ENCODE measurements at regions not wholly inside any gene's neighbourhood (a gene's known extent, or its start where the extent isn't known, plus 50 kb on each side); places are given as distances from the start of the nearest gene placed in this dataset.

DNA sequence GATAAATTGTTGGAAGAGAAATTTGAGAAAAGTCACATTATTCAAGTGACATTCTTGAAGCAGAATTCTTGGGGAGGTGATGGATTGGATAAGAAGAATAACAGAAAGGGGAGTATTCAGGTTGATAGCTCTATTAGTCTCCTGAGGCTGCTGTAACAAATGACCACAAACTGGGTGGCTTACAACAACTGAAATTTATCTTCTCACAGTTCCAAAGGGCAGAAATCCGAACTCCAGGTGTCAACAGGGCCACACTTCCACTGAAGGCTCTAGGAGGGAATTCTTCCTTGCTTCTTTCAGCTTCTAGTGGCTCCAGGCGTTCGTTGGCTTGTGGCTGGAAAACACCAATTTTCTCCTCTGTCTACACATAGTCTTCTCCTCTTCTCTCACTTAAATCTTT is 99.8 kb downstream of the TES start:
- H3K4me1 ChIP-seq (ENCODE audit: control insufficient read depth, insufficient read depth, low read length) = no peaks in the 10 kb centered on the region
- TF ChIP-seq ZNF324 (tag by site-specific recombination; IDR thresholded peaks at IDR 0.05) = no peak
- H3K27ac ChIP-seq (ENCODE audit: extremely low read depth, low read depth, low read length) = no peak overlapping the region
- ChIA-PET CTCF (interaction anchor here (0.6 kb wide), 1 partner anchor 531 kb away, joined by 5 read pairs; no protein-coding TSS in a partner anchor), POLR2A (no interaction called here)
- no peaks in the 10 kb centered on the region for H3K9me3 ChIP-seq (ENCODE audit: control insufficient read depth, insufficient read depth, low read depth, low read length)
- H3K36me3 ChIP-seq (ENCODE audit: control insufficient read depth in 2 of 2, insufficient read depth in 1 of 2, low read length in 2 of 2) = no peaks in the 10 kb centered on the region
- no peak overlapping the region for H3K4me3 ChIP-seq (ENCODE audit: low read depth, low read length)

DNA sequence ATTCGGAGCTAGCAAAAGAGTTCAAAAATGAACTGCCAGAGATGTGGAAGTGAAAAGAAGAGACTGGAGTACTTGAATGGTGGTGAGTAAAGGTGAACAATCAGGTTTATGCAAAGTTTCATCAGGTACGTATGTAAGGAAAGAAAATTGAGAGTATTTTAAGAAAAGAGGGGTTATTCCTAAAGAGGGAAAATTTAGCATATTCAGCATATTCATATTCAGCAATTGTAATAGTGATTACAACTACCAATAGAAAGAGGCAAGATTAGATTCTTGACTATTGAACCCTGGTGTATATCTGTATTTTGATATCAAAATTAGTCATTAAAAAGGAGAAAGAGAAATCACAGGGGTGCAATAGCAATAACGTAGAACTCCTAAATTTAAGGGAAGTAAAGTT is 100.9 kb downstream of the TES start:
- Histone ChIP-seq H3K4me3 (ENCODE audit: low read depth, low read length) (no peak overlapping the region), H3K4me1 (ENCODE audit: control insufficient read depth, insufficient read depth, low read length) (no peaks in the 10 kb centered on the region), H3K27ac (ENCODE audit: extremely low read depth, low read depth, low read length) (no peak overlapping the region), H3K36me3 (ENCODE audit: control insufficient read depth in 2 of 2, insufficient read depth in 1 of 2, low read length in 2 of 2) (no peaks in the 10 kb centered on the region), H3K9me3 (ENCODE audit: control insufficient read depth, insufficient read depth, low read depth, low read length) (no peaks in the 10 kb centered on the region)
- ChIA-PET CTCF (no interaction called here), POLR2A (no interaction called here)
- TF ChIP-seq, protein P1, sequence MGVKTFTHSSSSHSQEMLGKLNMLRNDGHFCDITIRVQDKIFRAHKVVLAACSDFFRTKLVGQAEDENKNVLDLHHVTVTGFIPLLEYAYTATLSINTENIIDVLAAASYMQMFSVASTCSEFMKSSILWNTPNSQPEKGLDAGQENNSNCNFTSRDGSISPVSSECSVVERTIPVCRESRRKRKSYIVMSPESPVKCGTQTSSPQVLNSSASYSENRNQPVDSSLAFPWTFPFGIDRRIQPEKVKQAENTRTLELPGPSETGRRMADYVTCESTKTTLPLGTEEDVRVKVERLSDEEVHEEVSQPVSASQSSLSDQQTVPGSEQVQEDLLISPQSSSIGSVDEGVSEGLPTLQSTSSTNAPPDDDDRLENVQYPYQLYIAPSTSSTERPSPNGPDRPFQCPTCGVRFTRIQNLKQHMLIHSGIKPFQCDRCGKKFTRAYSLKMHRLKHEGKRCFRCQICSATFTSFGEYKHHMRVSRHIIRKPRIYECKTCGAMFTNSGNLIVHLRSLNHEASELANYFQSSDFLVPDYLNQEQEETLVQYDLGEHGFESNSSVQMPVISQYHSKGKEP (tag by site-specific recombination; IDR thresholded peaks at IDR 0.05) = no peak
- no peak for TF ChIP-seq ZNF624 (tag by site-specific recombination; IDR thresholded peaks at IDR 0.05)
- no peak for TF ChIP-seq ZNF157 (tag by site-specific recombination; IDR thresholded peaks at IDR 0.05)
- TF ChIP-seq ZNF433 (tag by site-specific recombination; IDR thresholded peaks at IDR 0.05; ENCODE audit: low read depth) = no peak
- TF ChIP-seq ZSCAN16 (tag by site-specific recombination; IDR thresholded peaks at IDR 0.05) = no peak
- no peak for TF ChIP-seq ZNF555 (tag by site-specific recombination; conservative IDR thresholded peaks at IDR 0.05)
- no peak for TF ChIP-seq SALL2 (tag by site-specific recombination; IDR thresholded peaks at IDR 0.05; ENCODE audit: borderline replicate concordance)
- TF ChIP-seq GLIS2 (tag by site-specific recombination; IDR thresholded peaks at IDR 0.05) = no peak
- no peak for TF ChIP-seq ZBTB21 (tag by site-specific recombination; IDR thresholded peaks at IDR 0.05)
- no peak for TF ChIP-seq ZNF274 (IDR thresholded peaks at IDR 0.05; ENCODE audit: low read length)
- TF ChIP-seq ZNF274 (tag by site-specific recombination; IDR thresholded peaks at IDR 0.05; ENCODE audit: borderline replicate concordance) = no peak
- TF ChIP-seq ZNF571 (tag by site-specific recombination; IDR thresholded peaks at IDR 0.05) = no peak
- TF ChIP-seq ZNF394 (tag by site-specific recombination; IDR thresholded peaks at IDR 0.05; ENCODE audit: borderline replicate concordance) = no peak
- TF ChIP-seq, protein P2, sequence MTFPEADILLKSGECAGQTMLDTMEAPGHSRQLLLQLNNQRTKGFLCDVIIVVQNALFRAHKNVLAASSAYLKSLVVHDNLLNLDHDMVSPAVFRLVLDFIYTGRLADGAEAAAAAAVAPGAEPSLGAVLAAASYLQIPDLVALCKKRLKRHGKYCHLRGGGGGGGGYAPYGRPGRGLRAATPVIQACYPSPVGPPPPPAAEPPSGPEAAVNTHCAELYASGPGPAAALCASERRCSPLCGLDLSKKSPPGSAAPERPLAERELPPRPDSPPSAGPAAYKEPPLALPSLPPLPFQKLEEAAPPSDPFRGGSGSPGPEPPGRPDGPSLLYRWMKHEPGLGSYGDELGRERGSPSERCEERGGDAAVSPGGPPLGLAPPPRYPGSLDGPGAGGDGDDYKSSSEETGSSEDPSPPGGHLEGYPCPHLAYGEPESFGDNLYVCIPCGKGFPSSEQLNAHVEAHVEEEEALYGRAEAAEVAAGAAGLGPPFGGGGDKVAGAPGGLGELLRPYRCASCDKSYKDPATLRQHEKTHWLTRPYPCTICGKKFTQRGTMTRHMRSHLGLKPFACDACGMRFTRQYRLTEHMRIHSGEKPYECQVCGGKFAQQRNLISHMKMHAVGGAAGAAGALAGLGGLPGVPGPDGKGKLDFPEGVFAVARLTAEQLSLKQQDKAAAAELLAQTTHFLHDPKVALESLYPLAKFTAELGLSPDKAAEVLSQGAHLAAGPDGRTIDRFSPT (tag by site-specific recombination; IDR thresholded peaks at IDR 0.05) = no peak
- no peak for TF ChIP-seq ZNF629 (tag by site-specific recombination; IDR thresholded peaks at IDR 0.05)
- TF ChIP-seq, protein P3, sequence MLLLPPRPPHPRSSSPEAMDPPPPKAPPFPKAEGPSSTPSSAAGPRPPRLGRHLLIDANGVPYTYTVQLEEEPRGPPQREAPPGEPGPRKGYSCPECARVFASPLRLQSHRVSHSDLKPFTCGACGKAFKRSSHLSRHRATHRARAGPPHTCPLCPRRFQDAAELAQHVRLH (tag by site-specific recombination; IDR thresholded peaks at IDR 0.05) = no peak
- TF ChIP-seq ZNF132 (tag by site-specific recombination; IDR thresholded peaks at IDR 0.05; ENCODE audit: borderline replicate concordance) = no peak
- no peak for TF ChIP-seq ZNF138 (tag by site-specific recombination; IDR thresholded peaks at IDR 0.05; ENCODE audit: borderline replicate concordance)
